Hepatocyte (in vitro differentiated cells): ENCODE measurements at regions not wholly inside any gene's neighbourhood (a gene's known extent, or its start where the extent isn't known, plus 50 kb on each side); places are given as distances from the start of the nearest gene placed in this dataset.

Experiments
- CTCF ChIP-seq: fragments of 200-600 bp; sonication (generic); IDR thresholded peaks from 2 replicates; pipeline ENCODE4 v1.5.1; 2016; ENCODE audit warnings: antibody characterized with exemption, mild to moderate bottlenecking; ENCODE audit not compliant: poor library complexity
- EZH2 ChIP-seq: fragments of 200-600 bp; sonication (generic); IDR thresholded peaks from 2 replicates; pipeline ENCODE4 v1.6.1; 2016; ENCODE audit warnings: antibody characterized with exemption, mild to moderate bottlenecking, borderline replicate concordance
- EZH2phosphoT487 ChIP-seq: fragments of 200-600 bp; sonication (generic); IDR thresholded peaks from one replicate; pipeline ENCODE4 v1.6.1; 2018; ENCODE audit warnings: antibody characterized with exemption, mild to moderate bottlenecking, low read depth, moderate library complexity; ENCODE audit not compliant: unreplicated experiment, severe bottlenecking

DNA sequence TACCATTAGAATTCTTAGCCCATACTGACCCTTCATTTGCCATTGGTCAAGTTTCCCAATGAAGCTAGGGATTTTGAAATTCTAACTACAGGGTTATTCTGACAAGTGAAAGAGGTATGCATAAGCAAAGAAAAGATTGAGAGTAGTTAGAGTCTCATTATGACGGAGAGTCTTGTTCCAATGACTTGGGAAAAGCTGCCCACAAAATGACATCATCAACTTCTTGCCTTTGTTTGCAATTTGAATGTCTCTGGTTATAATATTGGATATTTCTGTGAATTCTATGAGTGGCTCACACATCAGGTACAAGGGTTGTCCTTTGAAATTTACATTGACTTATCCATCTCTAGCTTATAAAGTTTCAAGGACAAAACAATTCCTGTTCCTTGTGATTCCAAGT, 772.2 kb downstream of the TRIB2 start:
- TF ChIP-seq CTCF (no peak), EZH2 (no peak), EZH2phosphoT487 (no peak)
